ENCODE measurements at regions not wholly inside any gene's neighbourhood (a gene's known extent, or its start where the extent isn't known, plus 50 kb on each side); places are given as distances from the start of the nearest gene placed in this dataset.
"Not testable (repeated sequence)": the region's sequence is repeated elsewhere in the genome, so short reads cannot be mapped to it uniquely, and the experiment has no call there.

DNA sequence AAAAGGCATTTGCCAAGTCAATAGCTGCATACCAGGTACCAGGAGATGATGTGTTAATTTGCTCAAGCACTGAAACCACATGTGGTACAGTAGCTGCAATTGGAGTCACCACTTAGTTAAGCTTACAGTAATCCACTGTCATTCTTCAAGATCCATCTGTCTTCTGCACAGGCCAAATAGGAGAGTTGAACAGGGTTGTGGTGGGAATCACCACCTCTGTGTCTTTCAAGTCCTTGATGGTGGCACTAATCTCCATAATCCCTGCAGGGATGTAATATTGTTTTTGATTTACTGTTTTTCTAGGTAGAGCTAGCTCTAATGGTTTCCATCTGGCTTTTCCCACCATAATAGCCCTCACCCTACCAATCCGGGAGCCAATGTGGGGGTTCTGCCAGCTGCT lies 91.9 kb downstream of the FCRL5 start:
- DNase-seq (ENCODE audit: extremely low read depth, low read depth, low spot score): no peak

DNA sequence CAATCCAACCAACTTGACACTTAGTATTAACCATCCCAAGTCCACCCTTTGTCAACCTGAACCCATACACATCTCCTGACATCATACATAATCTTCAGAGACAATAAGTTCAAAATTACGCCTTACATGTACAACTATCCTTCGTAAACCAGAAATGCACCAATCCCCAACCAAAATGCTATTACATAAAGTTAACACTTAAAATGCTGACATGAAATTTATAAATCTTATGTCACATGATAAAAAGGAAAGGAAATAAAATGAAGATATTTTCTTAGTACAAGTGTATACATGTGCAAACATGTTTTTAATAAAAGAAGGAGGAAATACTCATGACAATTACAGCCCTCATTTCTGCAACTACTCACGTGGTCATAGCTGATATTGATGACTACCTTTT lies 95.0 kb downstream of the FCRL5 start:
- no peak for DNase-seq (ENCODE audit: extremely low read depth, low read depth, low spot score)

DNA sequence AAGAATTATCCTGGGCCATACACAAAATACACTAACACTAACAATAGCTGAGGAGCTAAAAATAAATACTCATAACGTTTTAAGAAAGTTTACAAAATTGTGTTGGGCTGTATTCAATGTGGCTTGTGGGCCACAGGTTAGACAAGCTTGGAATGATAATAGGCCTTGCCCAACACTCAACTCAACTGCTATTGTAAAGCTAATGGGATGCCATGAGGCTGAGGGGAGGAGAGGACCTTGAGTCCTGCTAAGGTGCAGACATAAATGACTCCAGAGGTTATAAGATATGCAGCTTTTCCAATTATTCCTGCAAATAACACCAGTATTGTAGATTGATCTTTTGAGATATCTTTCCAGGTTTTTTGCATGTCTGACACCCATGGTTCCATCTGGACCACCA lies 97.0 kb downstream of the FCRL5 start:
- DNase-seq (ENCODE audit: extremely low read depth, low read depth, low spot score): no peak

DNA sequence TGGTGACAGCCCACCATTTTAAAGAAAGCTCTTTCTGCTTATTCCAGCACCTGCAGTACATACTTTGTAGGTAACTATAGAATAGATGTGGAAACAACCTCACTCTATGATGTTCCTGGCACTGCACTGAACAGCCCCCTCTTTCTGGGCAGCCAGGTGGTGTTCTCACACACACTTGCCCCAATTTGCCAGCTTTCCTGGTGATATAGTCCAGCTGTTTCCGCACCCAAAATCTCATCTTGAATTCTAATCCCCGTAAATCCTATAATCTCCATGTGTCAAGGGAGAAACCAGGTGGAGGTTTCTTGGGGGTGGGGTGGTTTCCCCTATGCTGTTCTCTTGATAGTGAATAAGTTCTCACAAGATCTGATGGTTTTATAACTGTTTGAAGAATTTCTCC lies 102.2 kb downstream of the FCRL5 start:
- DNase-seq (ENCODE audit: extremely low read depth, low read depth, low spot score): no peak

DNA sequence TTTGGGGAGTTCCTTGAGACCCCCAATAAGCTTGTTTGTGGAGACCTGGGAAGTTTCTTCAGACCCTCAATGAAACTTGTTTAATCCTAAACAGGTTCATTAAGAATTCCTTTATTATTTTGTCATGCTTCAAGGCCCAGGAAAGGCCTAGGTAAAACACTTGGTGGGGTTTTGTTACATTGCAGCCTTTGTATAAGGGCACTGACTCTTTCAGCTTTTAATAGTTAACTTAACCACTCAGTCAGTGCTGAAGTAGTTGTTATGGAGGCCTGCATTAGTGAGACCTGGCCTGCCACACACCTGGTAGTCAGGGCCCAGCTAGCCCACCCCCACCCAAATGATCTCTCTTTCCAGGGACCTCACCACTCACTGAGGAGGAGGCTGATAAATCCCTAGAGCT lies 103.7 kb downstream of the FCRL5 start:
- no peak for DNase-seq (ENCODE audit: extremely low read depth, low read depth, low spot score)

DNA sequence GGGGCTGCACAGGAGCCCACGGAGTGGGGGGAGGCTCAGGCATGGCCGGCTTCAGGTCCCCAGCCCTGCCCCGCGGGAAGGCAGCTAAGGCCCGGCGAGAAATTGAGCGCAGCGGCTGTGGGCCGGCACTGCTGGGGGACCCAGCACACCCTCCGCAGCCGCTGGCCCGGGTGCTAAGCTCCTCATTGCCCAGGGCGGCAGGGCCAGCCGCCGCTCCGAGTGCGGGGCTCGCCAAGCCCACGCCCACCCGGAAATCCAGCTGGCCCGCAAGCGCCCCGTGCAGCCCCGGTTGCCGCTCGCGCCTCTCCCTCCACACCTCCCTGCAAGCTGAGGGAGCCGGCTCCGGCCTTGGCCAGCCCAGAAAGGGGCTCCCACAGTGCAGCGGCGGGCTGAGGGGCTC lies 106.0 kb downstream of the FCRL5 start:
- not testable (repeated sequence) for DNase-seq (ENCODE audit: extremely low read depth, low read depth, low spot score)

DNA sequence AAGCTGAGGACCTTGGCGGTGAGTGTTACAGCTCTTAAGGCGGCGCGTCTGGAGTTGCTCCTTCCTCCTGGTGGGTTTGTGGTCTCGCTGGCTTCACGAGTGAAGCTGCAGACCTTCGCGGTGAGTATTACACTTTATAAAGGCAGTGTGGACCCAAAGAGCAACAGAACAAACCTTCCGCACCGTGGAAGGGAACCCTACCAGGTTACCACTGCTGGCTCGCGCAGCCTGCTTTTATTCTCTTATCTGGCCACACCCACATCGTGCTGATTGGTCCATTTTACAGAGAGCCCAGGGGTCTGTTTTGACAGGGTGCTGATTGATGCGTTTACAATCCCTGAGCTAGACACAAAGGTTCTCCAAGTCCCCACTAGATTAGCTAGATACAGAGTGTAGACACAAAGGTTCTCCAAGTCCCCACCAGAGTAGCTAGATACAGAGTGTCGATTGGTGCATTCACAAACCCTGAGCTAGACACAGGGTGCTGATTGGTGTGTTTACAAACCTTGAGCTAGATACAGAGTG lies 106.6 kb downstream of the FCRL5 start:
- DNase-seq (ENCODE audit: extremely low read depth, low read depth, low spot score): not testable (repeated sequence)

DNA sequence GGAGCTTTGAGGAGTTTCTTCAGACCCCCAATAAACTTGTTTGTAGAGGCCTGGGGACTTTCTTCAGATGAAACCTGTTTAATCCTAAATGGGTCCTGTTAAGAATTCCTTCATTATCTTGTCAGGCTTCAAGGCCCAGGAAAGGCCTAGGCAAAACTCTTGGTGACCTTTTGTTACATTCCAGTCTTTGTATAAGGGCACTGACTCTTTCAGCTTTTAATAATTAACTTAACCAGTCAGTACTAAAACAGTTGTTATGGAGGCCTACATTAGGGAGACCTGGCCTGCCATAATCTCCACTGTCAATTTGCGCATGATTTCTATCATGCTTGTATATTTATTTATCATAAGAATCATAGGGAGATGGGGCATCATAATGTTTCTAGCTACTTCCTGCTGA lies 110.2 kb downstream of the FCRL5 start:
- DNase-seq (ENCODE audit: extremely low read depth, low read depth, low spot score): no peak

DNA sequence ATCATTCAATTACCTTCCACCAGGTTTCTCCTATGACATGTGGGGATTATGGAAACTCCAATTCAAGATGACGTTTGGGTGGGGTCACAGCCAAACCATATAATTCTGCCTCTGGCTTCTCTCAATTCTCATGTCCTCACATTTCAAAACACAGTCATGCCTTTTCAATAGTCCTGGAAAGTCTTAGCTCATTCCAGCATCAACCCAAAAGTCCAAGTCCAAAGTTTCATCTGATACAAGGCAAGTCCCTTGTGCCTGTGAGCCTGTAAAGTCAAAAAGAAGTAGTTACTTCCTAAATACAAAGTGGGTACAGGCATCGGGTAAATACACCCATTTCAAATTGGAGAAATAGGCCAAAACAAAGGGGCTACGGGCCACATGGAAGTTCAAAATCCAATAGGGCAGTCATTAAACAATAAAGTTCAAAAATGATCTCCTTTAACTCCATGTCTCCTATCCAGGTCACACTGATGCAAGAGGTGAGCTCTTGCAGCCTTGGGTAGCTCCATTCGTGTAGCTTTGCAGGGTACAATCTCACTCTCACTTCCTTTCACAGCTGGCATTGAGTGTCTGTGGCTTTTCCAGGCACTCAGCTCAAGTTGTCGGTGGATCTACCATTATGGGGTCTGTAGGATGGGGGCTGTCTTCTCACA lies 112.9 kb downstream of the FCRL5 start:
- no peak for DNase-seq (ENCODE audit: extremely low read depth, low read depth, low spot score)

DNA sequence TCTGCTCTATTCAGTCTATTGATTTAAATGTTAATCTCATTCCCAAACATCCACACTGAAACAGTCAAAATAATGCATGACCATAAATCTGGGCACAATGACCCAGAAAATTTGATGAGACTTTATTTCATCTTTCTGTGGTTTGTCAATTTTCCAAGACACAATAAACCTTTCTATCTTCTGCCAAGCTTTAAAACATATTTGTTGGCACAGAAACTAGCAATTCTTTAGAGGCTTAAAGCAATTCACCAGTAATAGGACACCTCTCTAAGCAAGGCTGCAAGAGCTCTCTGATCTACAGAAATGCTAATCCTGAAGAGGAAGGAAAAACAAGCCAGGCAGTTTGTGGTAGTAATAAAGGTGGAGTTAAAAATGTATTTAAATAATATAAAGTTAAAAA lies 113.7 kb downstream of the FCRL5 start:
- no peak for DNase-seq (ENCODE audit: extremely low read depth, low read depth, low spot score)

DNA sequence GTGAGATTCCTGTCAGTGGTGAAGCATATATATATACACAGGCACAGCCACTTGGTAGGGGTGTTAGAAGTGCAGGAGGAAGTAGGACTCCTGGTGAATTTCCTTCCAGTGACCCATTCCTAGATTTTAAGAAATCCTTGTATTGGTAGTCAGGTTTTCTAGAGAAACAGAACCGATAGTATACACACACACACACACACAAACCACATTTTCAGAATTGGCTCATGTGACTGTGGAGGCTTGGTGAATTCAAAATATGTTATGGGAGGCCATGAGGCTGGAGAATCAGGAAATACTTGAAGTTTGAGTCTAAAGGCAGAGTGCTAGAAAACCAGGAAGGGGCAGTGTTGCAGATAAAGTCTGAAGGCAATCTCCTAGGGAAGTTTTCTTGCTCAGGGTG lies 114.2 kb downstream of the FCRL5 start:
- no peak for DNase-seq (ENCODE audit: extremely low read depth, low read depth, low spot score)

DNA sequence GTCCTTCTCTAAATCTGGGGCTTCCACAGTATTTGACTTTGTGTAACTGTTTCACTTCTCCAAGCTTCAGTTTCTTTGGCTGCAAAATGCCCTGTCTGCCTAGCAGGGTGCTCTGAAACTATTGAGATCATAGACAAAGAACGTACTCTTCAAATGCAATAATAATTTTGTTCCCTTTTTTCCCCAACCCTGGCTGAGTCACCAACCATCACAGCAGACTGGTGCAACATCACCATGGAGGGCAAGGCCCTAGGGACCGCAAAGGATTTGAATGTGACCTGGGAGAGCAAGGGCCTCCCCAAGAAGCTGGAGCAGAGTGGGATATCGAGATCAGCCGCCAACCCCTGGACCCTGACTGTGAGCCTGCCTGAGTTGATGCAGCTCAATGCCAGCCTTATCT lies 115.0 kb downstream of the FCRL5 start:
- no peak for DNase-seq (ENCODE audit: extremely low read depth, low read depth, low spot score)

DNA sequence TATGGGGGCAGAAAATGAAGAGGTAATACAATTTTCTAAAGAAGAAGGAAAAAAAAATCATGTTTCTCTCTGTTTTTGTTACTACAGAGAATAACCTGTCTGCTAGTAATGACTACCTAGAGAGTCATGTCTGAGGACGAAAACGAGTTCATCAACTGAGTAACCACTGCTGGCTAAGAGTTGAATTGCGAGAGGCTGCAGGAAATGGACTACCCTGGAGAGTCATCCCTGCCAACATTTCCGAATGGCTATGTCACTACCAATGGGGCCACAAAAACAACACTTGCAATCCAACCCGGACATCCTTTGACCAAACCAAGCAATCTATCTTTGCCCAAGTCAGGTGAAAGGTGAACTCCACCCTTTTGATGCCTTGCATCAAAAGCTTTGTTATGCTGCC lies 120.6 kb downstream of the FCRL5 start:
- no peak for DNase-seq (ENCODE audit: extremely low read depth, low read depth, low spot score)

DNA sequence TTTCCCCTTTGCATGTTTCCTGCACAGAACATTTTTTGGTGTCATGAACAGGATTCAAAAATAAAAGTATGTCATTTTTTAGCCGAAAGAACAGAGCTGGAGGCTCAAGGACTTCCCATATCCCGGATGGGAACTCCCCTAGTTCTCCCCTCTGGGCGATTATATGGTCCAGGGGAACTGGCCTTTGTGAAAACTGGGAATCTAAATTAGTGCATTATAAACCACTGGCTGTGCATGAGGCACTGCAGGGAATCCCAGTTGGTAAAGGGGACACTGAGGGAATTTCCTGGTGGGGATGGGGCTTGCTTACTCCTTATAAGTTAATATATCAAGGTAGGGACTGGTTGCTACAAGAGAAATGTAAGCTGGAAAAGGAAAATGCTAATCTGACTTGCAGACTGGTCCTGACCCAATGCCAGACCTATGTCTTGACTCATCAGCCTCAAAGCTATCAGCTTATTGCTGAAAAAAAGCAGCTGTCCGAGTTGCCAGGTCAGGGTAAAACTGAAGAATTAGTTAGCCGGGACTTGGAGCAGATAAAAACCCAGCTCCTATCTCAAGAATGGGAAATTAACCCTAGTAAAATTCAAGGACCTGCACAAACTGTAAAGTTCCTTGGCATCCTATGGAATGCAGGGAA lies 122.6 kb downstream of the FCRL5 start:
- no peak for DNase-seq (ENCODE audit: extremely low read depth, low read depth, low spot score)

DNA sequence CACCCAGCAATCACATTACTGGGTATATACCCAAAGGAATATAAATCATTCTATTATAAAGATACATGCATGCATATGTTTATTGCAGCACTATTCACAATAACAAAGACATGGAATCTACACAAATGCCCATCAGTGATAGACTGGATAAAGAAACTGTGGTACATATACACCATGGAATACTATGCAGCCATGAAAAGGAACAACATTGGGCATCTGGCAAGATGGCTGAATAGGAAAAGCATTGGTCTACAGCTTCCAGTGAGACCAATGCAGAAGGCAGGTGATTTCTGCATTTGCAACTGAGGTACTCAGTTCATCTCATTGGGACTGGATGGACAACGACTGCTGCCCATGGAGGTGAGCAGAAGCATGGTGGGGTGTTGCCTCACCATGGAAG lies 128.6 kb downstream of the FCRL5 start:
- DNase-seq (ENCODE audit: extremely low read depth, low read depth, low spot score): not testable (repeated sequence)

DNA sequence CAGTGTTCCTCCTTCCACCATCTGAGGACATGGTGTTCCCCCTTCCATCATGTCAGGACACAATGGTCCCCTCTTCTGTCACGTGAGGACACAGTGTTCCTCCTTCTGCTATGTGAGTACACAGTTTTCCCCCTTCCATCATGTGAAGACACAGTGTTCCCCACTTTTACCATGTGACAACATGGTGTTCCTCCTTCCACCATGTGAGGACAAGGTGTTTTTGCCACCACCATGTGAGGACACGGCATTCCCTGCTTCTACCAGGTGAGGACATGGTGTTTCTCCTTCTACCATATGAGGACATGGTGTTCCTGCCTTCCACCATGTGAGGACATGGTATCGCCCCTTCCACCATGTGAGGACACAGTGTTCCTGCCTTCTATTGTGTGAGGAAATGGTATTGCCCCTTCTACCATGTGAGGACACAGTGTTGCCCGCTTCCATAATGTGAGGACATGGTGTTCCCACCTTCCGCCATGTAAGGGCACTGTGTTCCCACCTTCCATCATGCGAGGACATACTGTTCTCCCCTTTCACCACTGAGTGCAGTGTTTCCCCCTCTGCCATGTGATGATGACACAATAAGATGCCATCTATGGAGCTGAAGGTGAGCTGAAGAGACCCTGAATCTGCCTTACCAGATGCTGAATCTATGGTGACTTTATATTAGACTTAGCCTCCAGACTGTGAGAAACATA lies 132.3 kb downstream of the FCRL5 start:
- no peak for DNase-seq (ENCODE audit: extremely low read depth, low read depth, low spot score)

DNA sequence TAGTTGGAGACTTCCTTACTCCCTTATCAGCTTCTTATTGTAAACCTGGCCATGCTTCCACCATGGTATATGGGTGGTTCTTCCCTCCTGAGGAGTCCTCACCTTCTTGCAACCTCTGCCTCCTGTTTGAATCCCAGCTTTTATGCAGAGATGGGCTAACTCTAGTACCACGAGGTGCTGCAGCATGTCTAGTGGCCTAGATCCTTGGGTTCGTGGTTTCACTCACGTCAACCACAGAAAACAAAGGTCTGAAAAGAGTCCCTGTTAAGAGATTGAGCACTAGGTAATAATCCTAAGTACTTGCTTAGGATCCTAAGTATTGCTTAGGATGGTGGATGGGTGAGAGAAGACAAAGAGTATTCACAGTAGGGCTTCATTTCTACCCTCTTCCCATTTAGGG lies 133.7 kb downstream of the FCRL5 start:
- DNase-seq (ENCODE audit: extremely low read depth, low read depth, low spot score): no peak

DNA sequence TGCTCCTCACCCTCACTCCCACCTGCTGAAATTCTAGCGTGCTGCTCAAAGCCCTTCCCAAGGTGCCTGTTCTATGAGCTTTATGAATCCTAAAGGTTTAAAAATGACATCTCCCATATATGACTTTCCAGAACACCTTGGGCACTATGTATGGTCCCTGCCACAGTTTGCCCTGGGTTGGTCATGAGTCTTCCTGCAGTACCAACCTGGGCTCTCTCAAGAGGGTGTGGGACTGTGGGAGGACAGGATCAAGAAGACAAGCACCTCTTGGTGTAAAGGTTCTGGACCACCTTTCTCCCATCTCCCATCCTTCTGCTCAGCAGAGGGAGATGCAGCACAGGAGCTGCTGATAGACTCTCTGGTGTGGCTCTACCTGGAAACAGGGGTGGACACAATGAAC lies 134.1 kb downstream of the FCRL5 start:
- no peak for DNase-seq (ENCODE audit: extremely low read depth, low read depth, low spot score)

DNA sequence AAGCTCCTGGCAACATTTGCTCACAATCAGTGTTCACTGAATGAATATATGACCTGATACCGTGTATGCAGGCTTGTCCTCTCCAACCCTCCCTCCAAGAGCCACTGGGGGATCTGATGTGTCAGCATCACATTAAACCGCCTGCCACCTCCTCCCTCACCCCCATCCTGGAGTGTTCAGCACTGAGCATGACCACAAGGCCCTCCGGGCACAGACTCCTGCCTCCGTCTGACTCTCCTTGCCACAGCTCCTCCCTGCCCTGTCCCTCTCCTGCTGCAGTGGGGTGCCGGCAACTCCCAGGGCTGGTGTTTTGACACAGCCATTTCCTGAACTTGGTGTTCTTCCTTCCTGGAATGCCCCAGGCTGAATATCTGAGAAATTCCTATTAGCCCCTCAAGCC lies 136.7 kb downstream of the FCRL5 start:
- no peak for DNase-seq (ENCODE audit: extremely low read depth, low read depth, low spot score)

DNA sequence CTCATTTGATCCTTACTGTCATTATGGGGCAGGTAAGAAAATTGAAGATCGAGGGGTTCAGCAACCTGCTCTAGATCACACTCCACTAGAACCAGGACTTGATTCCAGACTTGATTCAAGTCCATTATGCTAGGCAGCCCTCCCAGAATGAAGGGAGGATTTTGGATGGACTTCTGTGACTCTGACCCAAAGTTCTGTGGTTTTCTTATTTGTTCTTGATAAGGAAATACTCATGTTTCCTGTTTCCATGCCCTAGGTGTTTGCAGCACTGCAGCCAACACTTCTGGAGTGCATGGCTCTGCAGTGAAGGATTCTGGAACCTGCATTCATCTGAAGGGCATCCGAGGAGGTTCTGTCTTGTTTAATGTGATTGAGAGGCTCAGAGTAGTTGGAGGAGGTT lies 140.0 kb downstream of the FCRL5 start:
- no peak for DNase-seq (ENCODE audit: extremely low read depth, low read depth, low spot score)

DNA sequence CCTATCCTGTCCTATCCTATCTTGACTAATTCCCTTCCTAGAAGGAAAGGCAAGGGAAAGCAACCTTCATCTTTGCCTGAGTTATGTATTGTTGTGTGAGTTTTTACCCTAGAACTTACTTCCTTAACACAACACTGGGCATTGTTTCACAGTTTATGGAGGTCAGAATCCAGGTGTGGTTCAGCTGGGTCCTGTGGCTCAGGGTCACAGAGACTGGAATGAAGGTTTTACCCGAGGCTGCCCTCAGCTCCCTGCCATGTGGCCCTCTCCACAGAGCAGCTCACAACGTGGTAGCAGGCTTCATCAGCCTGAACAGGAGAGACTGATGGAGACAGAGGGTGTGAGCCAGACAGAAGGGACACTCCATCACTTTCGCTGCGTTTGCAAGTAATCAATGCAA lies 140.5 kb downstream of the FCRL5 start:
- no peak for DNase-seq (ENCODE audit: extremely low read depth, low read depth, low spot score)

DNA sequence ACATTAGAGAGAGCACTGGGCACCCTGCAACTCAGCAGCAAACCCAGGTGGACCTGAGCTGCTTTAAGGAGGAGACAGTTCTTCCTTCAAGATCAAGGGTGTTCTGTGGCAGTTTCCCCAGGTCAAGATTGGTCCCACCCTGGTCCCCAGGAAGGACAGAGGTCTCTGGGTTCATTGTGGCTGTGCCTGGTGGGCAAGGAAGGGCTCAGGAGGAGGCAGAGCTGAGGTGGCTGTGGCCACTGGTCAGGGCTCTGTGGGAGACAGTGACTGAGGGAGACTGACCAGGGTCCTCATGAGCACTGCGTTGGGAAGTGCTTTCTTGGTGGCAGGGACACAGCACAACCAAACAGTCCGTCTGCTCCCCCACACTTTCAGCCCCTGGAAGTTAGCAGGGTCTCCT lies 141.3 kb downstream of the FCRL5 start:
- DNase-seq (ENCODE audit: extremely low read depth, low read depth, low spot score): no peak
